Mesenchymal stem cell (in vitro differentiated cells and primary cell): ENCODE measurements at regions not wholly inside any gene's neighbourhood (a gene's known extent, or its start where the extent isn't known, plus 50 kb on each side); places are given as distances from the start of the nearest gene placed in this dataset.

Source experiments
- DNase-seq: peaks from one replicate; pipeline ENCODE4 v3.0.0-alpha.2; 2013
- H2AFZ ChIP-seq: one replicate; pipeline ENCODE4 v1.6.1; 2013; ENCODE audit warnings: low read depth, mild to moderate bottlenecking, control low read depth, inconsistent platforms, low read length, moderate library complexity
- H2AK5ac ChIP-seq: 2 replicates; pipeline ENCODE4 v1.6.1; 2013; ENCODE audit warnings: low read length, moderate library complexity, mild to moderate bottlenecking, inconsistent platforms; ENCODE audit not compliant: severe bottlenecking
- H2BK120ac ChIP-seq: one replicate; pipeline ENCODE4 v1.6.1; 2013; ENCODE audit warnings: low read depth, mild to moderate bottlenecking, inconsistent platforms, low read length, moderate library complexity
- H2BK12ac ChIP-seq, 2 experiments: one replicate each; pipeline ENCODE4 v1.6.1; 2013; ENCODE audit warnings: inconsistent platforms in 2 of 2, low read length in 2 of 2, mild to moderate bottlenecking in 2 of 2, moderate library complexity in 2 of 2, control low read depth in 1 of 2
- H2BK15ac ChIP-seq: one replicate; pipeline ENCODE4 v1.6.1; 2013; ENCODE audit warnings: mild to moderate bottlenecking, low read depth, inconsistent platforms; ENCODE audit not compliant: poor library complexity, severe bottlenecking
- H2BK5ac ChIP-seq: 2 replicates; pipeline ENCODE4 v1.6.1; 2013; ENCODE audit warnings: low read depth, mild to moderate bottlenecking, low read length, control low read depth, inconsistent platforms; ENCODE audit not compliant: poor library complexity, severe bottlenecking
- H3K14ac ChIP-seq, 2 experiments: one replicate each; pipeline ENCODE4 v1.6.1; 2013; ENCODE audit warnings: inconsistent platforms in 2 of 2, low read length in 2 of 2, control low read depth in 1 of 2, mild to moderate bottlenecking in 1 of 2, moderate library complexity in 1 of 2
- H3K18ac ChIP-seq, 2 experiments: one replicate each; pipeline ENCODE4 v1.6.1; 2013; ENCODE audit warnings: inconsistent platforms in 2 of 2, low read length in 2 of 2, control low read depth in 1 of 2, low read depth in 1 of 2, mild to moderate bottlenecking in 1 of 2
- H3K23ac ChIP-seq, 2 experiments: one replicate each; pipeline ENCODE4 v1.6.1; 2013; ENCODE audit warnings: inconsistent platforms in 2 of 2, low read length in 2 of 2, mild to moderate bottlenecking in 2 of 2, moderate library complexity in 2 of 2, control low read depth in 1 of 2
- H3K27ac ChIP-seq: 2 replicates; pipeline ENCODE4 v1.5.1; 2013; ENCODE audit warnings: mild to moderate bottlenecking, moderate library complexity, low read length, control low read depth, inconsistent platforms; ENCODE audit not compliant: poor library complexity, severe bottlenecking
- H3K27me3 ChIP-seq, 2 experiments: 2 replicates each; pipeline versions ENCODE4 v1.6.1 to v1.7.0; 2013; ENCODE audit warnings: low read length in 2 of 2, mild to moderate bottlenecking in 2 of 2, moderate library complexity in 2 of 2, control low read depth in 1 of 2, inconsistent platforms in 1 of 2; ENCODE audit not compliant: control insufficient read depth in 1 of 2, insufficient read depth in 1 of 2
- H3K36me3 ChIP-seq, 2 experiments: 2 replicates each; pipeline versions ENCODE4 v1.6.1 to v1.7.0; 2013; ENCODE audit warnings: low read length in 2 of 2, control low read depth in 1 of 2, inconsistent platforms in 1 of 2, low read depth in 1 of 2, mild to moderate bottlenecking in 1 of 2; ENCODE audit not compliant: insufficient read depth in 2 of 2, control insufficient read depth in 1 of 2
- H3K4ac ChIP-seq, 2 experiments: one replicate each; pipeline ENCODE4 v1.6.1; 2013; ENCODE audit warnings: inconsistent platforms in 2 of 2, low read length in 2 of 2, mild to moderate bottlenecking in 2 of 2, moderate library complexity in 2 of 2, control low read depth in 1 of 2, low read depth in 1 of 2
- H3K4me1 ChIP-seq: 2 replicates; pipeline ENCODE4 v1.6.1; 2013; ENCODE audit warnings: low read depth, low read length, control low read depth; ENCODE audit not compliant: control insufficient read depth, insufficient read depth
- H3K4me2 ChIP-seq: 2 replicates; pipeline ENCODE4 v1.6.1; 2013; ENCODE audit warnings: low read length, mild to moderate bottlenecking, inconsistent platforms; ENCODE audit not compliant: poor library complexity, severe bottlenecking
- H3K4me3 ChIP-seq, 2 experiments: 2 replicates each; pipeline versions ENCODE4 v1.5.1 to v1.7.0; 2013; ENCODE audit warnings: low read length in 2 of 2, mild to moderate bottlenecking in 2 of 2, control low read depth in 1 of 2, low read depth in 1 of 2; ENCODE audit not compliant: insufficient read depth in 1 of 2
- H3K79me1 ChIP-seq: replicated peaks from 2 replicates; pipeline ENCODE4 v1.6.1; 2013; ENCODE audit warnings: mild to moderate bottlenecking, control low read depth, low read length, inconsistent platforms; ENCODE audit not compliant: poor library complexity, severe bottlenecking
- H3K9ac ChIP-seq: 2 replicates; pipeline ENCODE4 v1.7.0; 2013; ENCODE audit warnings: mild to moderate bottlenecking, low read length, moderate library complexity
- H3K9me3 ChIP-seq: 2 replicates; pipeline ENCODE4 v1.7.0; 2013; ENCODE audit warnings: mild to moderate bottlenecking, low read length; ENCODE audit not compliant: control insufficient read depth
- H4K8ac ChIP-seq: one replicate; pipeline ENCODE4 v1.6.1; 2013; ENCODE audit warnings: inconsistent platforms, mild to moderate bottlenecking, low read length, moderate library complexity
- H4K91ac ChIP-seq: one replicate; pipeline ENCODE4 v1.6.1; 2013; ENCODE audit warnings: mild to moderate bottlenecking, low read length, inconsistent platforms
- WGBS: methylation state at CpG from one replicate; pipeline ENCODE4 v1.1.7; 2013; ENCODE audit warnings: mixed read lengths; 5-methylcytosine and 5-hydroxymethylcytosine counted together

GRCh38 chr4:11790230-11790629, 361.5 kb upstream of the HS3ST1 start:
- Histone ChIP-seq H3K4me2 (no peak overlapping the region), H3K4ac (no peak overlapping the region), H3K9ac (no peak overlapping the region), H2AK5ac (no peak overlapping the region), H2AFZ (no peak overlapping the region), H4K91ac (no peak overlapping the region), H3K18ac (no peak overlapping the region), H2BK120ac (no peak overlapping the region), H3K27ac (no peak overlapping the region), H3K27me3 (no peaks in the 10 kb centered on the region), H3K4me3 (no peak overlapping the region), H3K9me3 (no peaks in the 10 kb centered on the region), H3K4me1 (no peaks in the 10 kb centered on the region), H2BK5ac (no peak overlapping the region), H3K79me1 (no peaks in the 10 kb centered on the region), H2BK15ac (no peak overlapping the region), H4K8ac (no peak overlapping the region), H3K14ac (no peak overlapping the region), H3K36me3 (no peaks in the 10 kb centered on the region), H3K23ac (no peak overlapping the region), H2BK12ac (no peak overlapping the region)
- DNase-seq = no peak
- WGBS = 94% methylated on average over 4 of the region's 4 CpGs

- no peak overlapping the region for H3K4me3 ChIP-seq
- H3K4me2 ChIP-seq = no peak overlapping the region
- no peaks in the 10 kb centered on the region for H3K27me3 ChIP-seq
- peaks cover 5% of the 10 kb centered on the region for H3K9me3 ChIP-seq
- no peak overlapping the region for H2BK120ac ChIP-seq
- no peaks in the 10 kb centered on the region for H3K36me3 ChIP-seq
- no peaks in the 10 kb centered on the region for H3K79me1 ChIP-seq
- no peak overlapping the region for H4K91ac ChIP-seq
- no peak overlapping the region for H2BK15ac ChIP-seq
- no peak overlapping the region for H4K8ac ChIP-seq
- H2AK5ac ChIP-seq = no peak overlapping the region
- no peak overlapping the region for H3K14ac ChIP-seq
- no peaks in the 10 kb centered on the region for H3K4me1 ChIP-seq
- H3K4ac ChIP-seq = no peak overlapping the region
- H2BK12ac ChIP-seq = no peak overlapping the region
- no peak overlapping the region for H3K18ac ChIP-seq
- no peak overlapping the region for H3K23ac ChIP-seq
- no peak overlapping the region for H3K27ac ChIP-seq
- WGBS = 48% methylated on average over 1 of the region's 1 CpG
- no peak overlapping the region for H3K9ac ChIP-seq
- H2BK5ac ChIP-seq = no peak overlapping the region
- no peak for DNase-seq
- no peak overlapping the region for H2AFZ ChIP-seq
Observed at GRCh38 chr4:11783588-11783987, 354.9 kb upstream of the HS3ST1 start.

GRCh38 chr4:11782859-11783258, 354.2 kb upstream of the HS3ST1 start:
- H4K91ac ChIP-seq = no peak overlapping the region
- H3K4me2 ChIP-seq = no peak overlapping the region
- H2BK5ac ChIP-seq = no peak overlapping the region
- no peak overlapping the region for H2AFZ ChIP-seq
- no peaks in the 10 kb centered on the region for H3K36me3 ChIP-seq
- H3K9me3 ChIP-seq = peaks cover 5% of the 10 kb centered on the region
- no peak overlapping the region for H3K23ac ChIP-seq
- no peak overlapping the region for H2BK120ac ChIP-seq
- no peak overlapping the region for H3K4me3 ChIP-seq
- no peak for DNase-seq
- H3K27ac ChIP-seq = no peak overlapping the region
- no peak overlapping the region for H2BK12ac ChIP-seq
- no peaks in the 10 kb centered on the region for H3K4me1 ChIP-seq
- H3K4ac ChIP-seq = no peak overlapping the region
- H3K14ac ChIP-seq = no peak overlapping the region
- H3K79me1 ChIP-seq = no peaks in the 10 kb centered on the region
- 90% methylated on average over 5 of the region's 5 CpGs for WGBS
- H3K27me3 ChIP-seq = no peaks in the 10 kb centered on the region
- H3K9ac ChIP-seq = no peak overlapping the region
- H2AK5ac ChIP-seq = no peak overlapping the region
- no peak overlapping the region for H2BK15ac ChIP-seq
- H4K8ac ChIP-seq = no peak overlapping the region
- no peak overlapping the region for H3K18ac ChIP-seq

GRCh38 chr4:11777447-11777846, 348.8 kb upstream of the HS3ST1 start:
- Histone ChIP-seq H2BK120ac (no peak overlapping the region), H3K18ac (no peak overlapping the region), H3K27me3 (no peaks in the 10 kb centered on the region), H3K4ac (no peak overlapping the region), H2BK5ac (no peak overlapping the region), H3K79me1 (no peaks in the 10 kb centered on the region), H2BK12ac (no peak overlapping the region), H4K8ac (no peak overlapping the region), H3K4me2 (no peak overlapping the region), H3K36me3 (no peaks in the 10 kb centered on the region), H3K9me3 (peaks cover 5% of the 10 kb centered on the region), H4K91ac (no peak overlapping the region), H2AFZ (no peak overlapping the region), H3K14ac (no peak overlapping the region), H3K4me1 (no peaks in the 10 kb centered on the region), H3K9ac (no peak overlapping the region), H3K4me3 (no peak overlapping the region), H3K23ac (no peak overlapping the region), H2AK5ac (no peak overlapping the region), H3K27ac (no peak overlapping the region), H2BK15ac (no peak overlapping the region)
- 76% methylated on average over 3 of the region's 3 CpGs for WGBS
- DNase-seq = no peak
